SKM-1 (cell line): ENCODE measurements at regions not wholly inside any gene's neighbourhood (a gene's known extent, or its start where the extent isn't known, plus 50 kb on each side); places are given as distances from the start of the nearest gene placed in this dataset.
"Not testable (repeated sequence)": the region's sequence is repeated elsewhere in the genome, so short reads cannot be mapped to it uniquely, and the experiment has no call there.

Source experiments
- DNase-seq: peaks from one replicate; lab custom pipeline; 2025; ENCODE audit not compliant: unreplicated experiment; lab: John Stamatoyannopoulos, UW

- DNase-seq: no peak
Observed at GRCh38 chr1:188660572-188660971, 1817.1 kb downstream of the BRINP3 start.

DNA sequence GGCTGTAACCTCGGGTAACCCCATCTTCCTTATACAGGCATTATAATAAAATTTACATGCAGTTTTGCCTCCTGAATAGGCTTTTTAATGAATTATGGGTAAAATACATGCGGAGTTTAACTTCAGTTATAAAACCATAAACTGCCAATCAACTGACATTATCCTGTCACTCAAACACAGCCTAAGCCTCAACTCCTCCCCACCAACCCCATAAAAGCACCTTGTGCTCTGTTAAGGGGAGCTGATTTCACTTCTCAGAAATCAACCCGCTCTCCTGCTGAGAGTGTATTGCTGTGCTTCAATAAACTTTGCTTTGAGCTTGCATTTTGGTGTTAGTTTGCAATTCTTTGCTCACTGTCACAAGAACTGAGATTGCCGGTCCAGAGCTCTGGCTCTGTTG lies 1812.2 kb downstream of the BRINP3 start:
- no peak for DNase-seq

DNA sequence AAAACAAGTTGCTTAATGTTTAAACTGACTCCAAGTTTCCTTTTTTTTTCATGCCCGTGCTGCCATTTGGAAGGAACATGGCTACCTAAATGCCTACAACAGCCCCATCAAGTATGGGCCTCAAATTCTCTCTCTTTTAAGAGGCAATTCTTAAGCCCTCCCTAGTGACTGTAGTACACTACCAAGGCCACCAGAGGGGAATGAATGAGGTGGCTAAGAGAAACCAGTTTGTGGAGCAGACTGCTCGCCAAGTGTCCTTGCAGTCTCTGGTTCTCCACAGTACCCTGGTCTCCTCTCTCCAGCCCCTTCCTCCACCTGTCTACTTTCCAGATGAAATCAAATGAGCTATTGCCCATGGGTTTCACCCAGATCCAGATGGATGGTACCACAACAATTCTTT lies 1809.6 kb downstream of the BRINP3 start:
- DNase-seq: peak; percentile 19

DNA sequence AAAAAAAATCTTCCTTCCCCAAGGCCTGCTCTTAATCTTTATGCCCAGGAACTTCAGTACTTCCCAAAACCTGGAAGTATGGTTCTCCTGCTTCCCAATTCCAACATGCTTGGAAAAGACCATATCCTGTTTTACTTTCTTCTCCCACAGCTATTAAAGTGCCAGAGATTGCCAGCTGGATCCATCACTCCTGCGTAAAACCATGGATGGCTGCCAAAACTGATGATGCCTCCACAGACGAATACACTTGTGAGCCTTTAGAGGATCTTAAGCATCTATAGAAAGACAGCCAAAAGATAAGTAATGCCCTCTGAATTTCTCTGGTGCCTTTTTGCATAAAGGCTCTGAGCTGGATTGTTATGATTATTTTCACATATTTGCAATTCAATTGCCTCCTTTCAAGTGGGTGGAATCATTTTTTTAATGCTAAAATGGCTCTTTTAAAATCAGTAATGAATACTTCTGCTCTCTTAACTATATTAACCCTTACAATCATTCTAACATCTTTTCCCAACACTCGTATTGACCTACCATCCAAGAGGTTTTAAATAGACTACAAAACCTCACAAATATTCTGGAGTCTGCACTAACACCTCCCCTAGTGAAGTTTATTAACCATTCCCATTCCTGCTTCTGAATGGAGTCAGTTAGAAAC lies 1807.8 kb downstream of the BRINP3 start:
- no peak for DNase-seq

GRCh38 chr1:188670837-188671236 lies 1806.8 kb downstream of the BRINP3 start:
- no peak for DNase-seq

GRCh38 chr1:188672153-188672552 lies 1805.5 kb downstream of the BRINP3 start:
- DNase-seq: no peak

DNA sequence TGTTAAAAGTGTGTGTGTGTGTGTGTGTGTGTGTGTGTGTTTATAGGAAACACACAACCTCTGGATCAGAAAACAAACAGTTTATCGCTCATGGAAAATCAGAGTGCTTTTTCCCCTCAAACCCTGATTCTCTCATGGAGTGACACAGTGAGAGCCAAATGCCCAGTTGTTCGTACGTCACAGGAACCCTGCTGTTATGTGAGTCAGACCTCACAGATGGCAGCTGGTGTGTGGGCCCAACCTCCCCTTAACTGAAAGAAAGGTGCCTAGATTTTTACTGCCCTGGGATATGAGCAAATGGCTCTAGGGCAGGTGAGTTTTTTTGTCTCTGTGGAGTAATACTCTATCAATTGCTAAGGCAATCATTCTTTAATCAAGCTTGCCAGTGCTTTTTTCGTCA lies 1788.1 kb downstream of the BRINP3 start:
- DNase-seq: no peak

- no peak for DNase-seq
Observed at GRCh38 chr1:188700116-188700515, 1777.5 kb downstream of the BRINP3 start.

DNA sequence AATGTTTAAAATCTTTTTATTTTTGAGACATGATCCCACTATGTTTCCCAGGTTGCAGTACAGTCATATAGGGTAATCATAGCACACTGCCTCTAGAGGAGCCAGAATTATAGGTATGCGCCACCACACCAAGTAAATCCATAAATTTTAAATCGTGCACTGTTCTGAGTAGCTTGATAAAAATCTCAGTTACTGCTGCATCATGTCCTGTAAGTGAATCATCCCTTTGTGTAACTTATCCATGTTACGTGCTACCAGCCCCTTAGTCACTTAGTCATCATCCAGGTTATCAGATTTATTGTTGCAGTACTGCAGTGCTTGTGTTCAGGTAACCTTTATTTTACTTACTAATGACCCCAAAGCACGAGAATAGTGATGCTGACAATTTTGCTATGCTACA lies 1770.9 kb downstream of the BRINP3 start:
- DNase-seq: no peak

GRCh38 chr1:188708795-188709535 lies 1768.7 kb downstream of the BRINP3 start:
- no peak for DNase-seq

DNA sequence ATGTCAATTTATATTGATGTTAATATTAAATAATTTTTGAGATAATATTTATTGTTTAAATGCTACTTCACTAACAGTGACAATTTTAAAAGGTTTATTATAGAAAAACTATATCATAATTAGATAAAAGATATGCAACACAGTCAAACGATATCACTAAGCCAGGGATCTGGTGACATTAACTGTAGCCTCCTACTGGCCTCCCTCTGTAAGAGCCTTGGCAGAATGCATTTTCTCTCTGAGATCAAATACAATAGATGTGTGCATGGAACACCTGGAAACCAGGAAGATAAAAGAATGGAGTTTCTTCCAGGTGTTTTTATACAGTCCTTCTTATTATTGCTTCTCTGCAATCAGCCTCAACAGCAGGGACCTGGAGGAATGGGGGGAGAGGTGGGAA lies 1762.1 kb downstream of the BRINP3 start:
- no peak for DNase-seq

DNA sequence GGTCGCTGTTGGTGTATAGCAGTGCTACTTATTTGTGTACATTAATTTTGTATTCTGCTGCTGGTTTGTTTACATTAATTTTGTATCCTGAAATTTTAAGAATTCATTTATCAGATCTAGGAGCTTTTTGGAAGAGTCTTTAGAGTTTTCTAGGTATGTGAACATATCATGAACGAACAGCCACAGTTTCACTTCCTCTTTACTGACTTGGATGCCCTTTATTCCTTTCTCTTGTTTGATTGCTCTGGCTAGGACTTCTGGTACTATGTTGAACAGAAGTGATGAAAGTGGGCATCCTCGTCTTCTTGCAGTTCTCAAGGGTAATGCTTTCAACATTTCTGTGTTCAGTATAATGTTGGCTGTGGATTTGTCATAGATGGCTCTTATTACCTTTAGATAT lies 1757.9 kb downstream of the BRINP3 start:
- peak; percentile 12 for DNase-seq

DNA sequence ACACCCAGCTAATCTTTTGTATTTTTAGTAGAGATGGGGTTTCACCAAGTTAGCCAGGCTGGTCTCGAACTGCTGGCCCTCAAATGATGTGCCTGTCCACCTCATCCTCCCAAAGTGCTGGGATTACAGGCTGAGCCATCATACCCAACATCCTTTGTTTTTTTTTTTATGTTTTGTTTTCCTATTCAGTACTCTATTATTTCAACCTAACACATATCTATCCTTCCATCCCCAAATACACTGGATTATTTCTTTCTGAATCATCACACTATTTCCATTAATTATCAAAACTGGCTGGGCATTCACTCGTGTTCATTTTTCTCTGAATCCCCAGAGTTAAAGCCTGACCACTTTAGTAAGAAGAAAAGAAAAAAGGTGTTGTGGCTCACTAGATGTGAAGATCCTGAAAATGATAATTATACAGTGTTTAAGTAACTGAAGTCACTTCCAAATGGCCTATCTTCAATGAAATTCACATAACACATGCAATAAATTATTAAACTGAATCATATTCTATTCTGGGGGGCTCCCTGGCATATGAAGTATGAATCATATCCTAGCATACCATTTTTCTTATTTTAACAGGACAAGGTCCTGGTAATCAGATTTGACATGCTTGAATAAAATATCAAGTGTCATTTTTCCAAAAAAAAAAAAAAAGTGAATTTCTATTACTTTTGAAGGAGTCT lies 1754.2 kb downstream of the BRINP3 start:
- DNase-seq: no peak

GRCh38 chr1:188729039-188729438 lies 1748.6 kb downstream of the BRINP3 start:
- DNase-seq: no peak

GRCh38 chr1:188735567-188735966 lies 1742.1 kb downstream of the BRINP3 start:
- DNase-seq: no peak

DNA sequence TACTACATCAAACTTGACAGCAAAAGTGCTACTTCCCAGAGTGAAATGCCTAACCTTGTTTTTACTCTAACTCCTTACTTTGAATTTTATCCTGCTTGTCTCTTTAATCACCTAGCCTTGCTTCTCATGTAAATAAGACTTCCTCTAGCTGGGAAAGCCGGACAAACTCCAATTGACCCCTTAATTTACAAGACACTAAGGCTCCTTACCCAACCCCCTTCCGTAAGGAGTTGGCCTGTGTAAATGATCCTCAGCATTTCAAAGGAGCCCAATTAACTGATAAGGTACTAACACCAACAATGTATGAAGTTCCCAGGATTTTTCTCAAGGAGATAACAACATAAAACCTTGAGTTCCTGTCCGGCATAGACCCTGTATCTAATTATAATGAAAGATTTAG lies 1728.4 kb downstream of the BRINP3 start:
- DNase-seq: not testable (repeated sequence)

- not testable (repeated sequence) for DNase-seq
Observed at GRCh38 chr1:188752027-188752426, 1725.6 kb downstream of the BRINP3 start.

- not testable (repeated sequence) for DNase-seq
Observed at GRCh38 chr1:188757747-188758146, 1719.9 kb downstream of the BRINP3 start.

GRCh38 chr1:188761226-188761625 lies 1716.4 kb downstream of the BRINP3 start:
- no peak for DNase-seq

GRCh38 chr1:188762166-188762743 lies 1715.4 kb downstream of the BRINP3 start:
- no peak for DNase-seq

- DNase-seq: no peak
Observed at GRCh38 chr1:188763541-188763940, 1714.1 kb downstream of the BRINP3 start.

GRCh38 chr1:188769181-188769580 lies 1708.5 kb downstream of the BRINP3 start:
- DNase-seq: no peak
